SJSA1 (cell line): ENCODE measurements at regions not wholly inside any gene's neighbourhood (a gene's known extent, or its start where the extent isn't known, plus 50 kb on each side); places are given as distances from the start of the nearest gene placed in this dataset.
"Not testable (repeated sequence)": the region's sequence is repeated elsewhere in the genome, so short reads cannot be mapped to it uniquely, and the experiment has no call there.

Experiments
- DNase-seq, 2 experiments: peaks; one replicate each; pipeline ENCODE4 v3.0.0-alpha.2; 2015 to 2020; ENCODE audit warnings: low spot score in 2 of 2, low read depth in 1 of 2
- H3K27ac ChIP-seq: fragments of 250-450 bp; sonication (Bioruptor Pico); 2 replicates; pipeline ENCODE4 v1.5.1; 2020; ENCODE audit warnings: mild to moderate bottlenecking, moderate library complexity
- H3K27me3 ChIP-seq: fragments of 250-450 bp; sonication (Bioruptor Pico); replicated peaks from 2 replicates; pipeline ENCODE4 v1.5.1; 2020; ENCODE audit warnings: mild to moderate bottlenecking, moderate library complexity
- H3K36me3 ChIP-seq: fragments of 250-450 bp; sonication (Bioruptor Pico); 2 replicates; pipeline ENCODE4 v1.5.1; 2020; ENCODE audit warnings: mild to moderate bottlenecking
- H3K4me1 ChIP-seq: fragments of 250-450 bp; sonication (Bioruptor Pico); replicated peaks from 2 replicates; pipeline ENCODE4 v1.6.1; 2021; ENCODE audit warnings: mild to moderate bottlenecking
- H3K4me3 ChIP-seq: fragments of 250-450 bp; sonication (Bioruptor Pico); 2 replicates; pipeline ENCODE4 v1.5.1; 2020; ENCODE audit warnings: mild to moderate bottlenecking
- H3K9me3 ChIP-seq: fragments of 250-450 bp; sonication (Bioruptor Pico); replicated peaks from 2 replicates; pipeline ENCODE4 v1.5.1; 2020; ENCODE audit warnings: mild to moderate bottlenecking

DNA sequence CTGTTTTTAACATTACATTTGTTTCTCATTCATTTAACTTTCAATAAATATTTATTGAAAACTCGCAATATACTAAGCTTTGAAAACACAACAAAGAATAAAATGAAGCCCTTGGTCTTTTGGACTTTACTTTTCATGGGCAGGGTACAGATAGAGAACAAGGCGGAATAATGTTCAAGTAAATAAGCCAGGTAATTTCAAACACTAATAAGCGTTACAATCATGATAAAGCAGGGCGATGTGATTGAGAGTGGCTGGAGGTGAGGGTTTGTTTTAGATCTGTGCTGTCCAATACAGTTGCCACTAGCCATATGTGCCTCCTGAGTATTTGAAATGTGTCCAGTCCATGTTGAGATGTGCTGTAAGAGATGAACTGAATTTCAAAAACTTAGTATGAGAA is 307.1 kb downstream of the ALDH8A1 start:
- peaks cover 19% of the 10 kb centered on the region for H3K4me1 ChIP-seq
- no peak for DNase-seq
- H3K36me3 ChIP-seq: no peaks in the 10 kb centered on the region
- no peaks in the 10 kb centered on the region for H3K27me3 ChIP-seq
- H3K4me3 ChIP-seq: no peak overlapping the region
- H3K9me3 ChIP-seq: no peaks in the 10 kb centered on the region
- no peak overlapping the region for H3K27ac ChIP-seq

DNA sequence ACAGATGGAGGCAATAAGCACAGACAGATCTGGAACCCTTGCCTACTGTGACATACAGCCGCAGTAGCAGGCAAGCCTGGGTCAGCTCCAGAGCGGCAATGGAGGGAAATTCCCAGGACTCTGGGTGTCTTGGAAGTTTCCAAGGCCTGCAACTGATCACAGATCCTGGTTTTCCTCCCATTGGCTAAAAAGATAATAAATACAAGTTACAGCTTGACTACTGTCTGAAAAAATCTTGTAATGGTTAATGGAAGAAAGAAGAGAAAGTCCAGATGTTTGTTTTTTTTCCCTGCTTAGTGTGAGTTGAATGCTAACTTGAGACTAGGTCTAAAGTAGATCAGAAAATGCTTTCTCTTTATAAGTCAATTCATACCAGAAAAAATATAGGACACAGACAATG is 307.6 kb downstream of the ALDH8A1 start:
- no peaks in the 10 kb centered on the region for H3K27me3 ChIP-seq
- no peak overlapping the region for H3K4me3 ChIP-seq
- peaks cover 19% of the 10 kb centered on the region for H3K4me1 ChIP-seq
- H3K27ac ChIP-seq: no peak overlapping the region
- DNase-seq: peak in 1 of 2 experiments; percentile 13
- no peaks in the 10 kb centered on the region for H3K9me3 ChIP-seq
- no peaks in the 10 kb centered on the region for H3K36me3 ChIP-seq

DNA sequence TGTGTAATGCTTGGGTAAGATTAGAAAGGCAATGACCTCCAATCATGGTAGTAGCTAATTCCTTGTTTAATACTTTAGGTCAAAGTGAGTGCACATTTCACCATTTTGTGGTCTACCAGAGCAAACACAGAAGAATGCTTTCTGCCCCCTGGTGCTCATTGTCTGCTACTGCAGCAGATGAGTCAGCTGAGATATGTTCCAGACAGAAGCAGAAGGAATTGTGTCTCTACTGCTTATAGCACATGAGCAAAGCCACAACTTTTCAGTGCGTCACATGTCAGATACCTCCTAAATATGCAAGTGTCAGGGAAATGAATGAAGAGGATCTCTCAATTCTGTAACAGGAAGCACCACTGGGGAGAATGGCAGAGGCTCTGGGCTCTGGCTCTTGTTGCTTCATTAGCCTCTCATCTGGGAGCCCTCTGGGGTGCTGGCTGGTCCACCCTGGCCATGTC is 308.9 kb downstream of the ALDH8A1 start:
- H3K9me3 ChIP-seq: no peaks in the 10 kb centered on the region
- peaks cover 19% of the 10 kb centered on the region for H3K4me1 ChIP-seq
- no peak overlapping the region for H3K27ac ChIP-seq
- peak; percentile 67 to 79 for DNase-seq
- H3K27me3 ChIP-seq: no peaks in the 10 kb centered on the region
- H3K4me3 ChIP-seq: no peak overlapping the region
- no peaks in the 10 kb centered on the region for H3K36me3 ChIP-seq

DNA sequence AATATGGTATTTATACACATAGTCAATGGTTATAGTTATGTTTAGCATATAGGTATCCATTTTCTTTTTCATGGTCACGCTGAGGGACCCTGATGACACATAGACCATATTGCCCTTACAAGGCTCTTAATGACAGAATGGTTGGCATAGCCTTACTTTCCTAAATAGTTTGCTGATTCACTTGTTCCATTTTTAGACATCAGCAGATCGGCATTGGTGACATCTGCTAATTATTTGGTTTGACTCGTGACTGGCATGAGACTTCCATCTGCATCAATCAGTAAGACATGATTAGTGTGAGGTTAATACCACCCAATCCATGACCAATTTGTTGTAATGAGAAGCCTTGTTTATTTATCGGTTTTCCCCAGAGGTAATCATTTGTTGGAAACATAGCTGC is 309.7 kb downstream of the ALDH8A1 start:
- Histone ChIP-seq H3K4me1 (peaks cover 19% of the 10 kb centered on the region), H3K27ac (no peak overlapping the region), H3K9me3 (no peaks in the 10 kb centered on the region), H3K27me3 (no peaks in the 10 kb centered on the region), H3K4me3 (no peak overlapping the region), H3K36me3 (no peaks in the 10 kb centered on the region)
- no peak for DNase-seq

DNA sequence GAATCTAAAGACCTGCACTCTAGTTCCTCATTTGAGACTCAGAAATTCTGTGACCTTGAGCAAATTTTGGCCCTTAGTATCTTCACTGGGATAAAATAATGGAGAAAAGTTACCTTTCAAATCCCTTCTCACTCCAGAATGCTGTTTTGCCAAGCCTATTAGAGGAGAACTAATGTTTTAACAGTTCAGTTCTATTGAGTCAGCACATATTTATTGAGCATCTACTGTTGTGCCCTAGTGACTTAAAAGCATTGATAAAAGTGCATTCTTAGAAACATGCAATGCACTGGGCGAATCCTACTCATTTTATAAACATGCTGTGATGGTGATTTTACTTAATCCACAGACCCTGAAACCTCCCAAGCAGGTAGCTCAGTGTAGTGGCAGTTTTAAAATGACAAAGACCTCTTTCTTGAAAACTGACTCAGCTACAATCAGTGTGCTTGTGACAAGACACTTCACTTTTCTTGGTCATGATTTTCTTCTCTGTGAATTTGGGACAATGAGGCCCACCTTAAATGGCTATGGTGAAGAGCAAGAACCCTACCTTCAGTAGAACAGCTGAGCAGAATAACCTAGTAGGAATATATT is 312.0 kb downstream of the ALDH8A1 start:
- no peak for DNase-seq
- Histone ChIP-seq H3K27me3 (no peaks in the 10 kb centered on the region), H3K4me3 (no peak overlapping the region), H3K4me1 (peaks cover 19% of the 10 kb centered on the region), H3K9me3 (no peaks in the 10 kb centered on the region), H3K36me3 (no peaks in the 10 kb centered on the region), H3K27ac (no peak overlapping the region)

DNA sequence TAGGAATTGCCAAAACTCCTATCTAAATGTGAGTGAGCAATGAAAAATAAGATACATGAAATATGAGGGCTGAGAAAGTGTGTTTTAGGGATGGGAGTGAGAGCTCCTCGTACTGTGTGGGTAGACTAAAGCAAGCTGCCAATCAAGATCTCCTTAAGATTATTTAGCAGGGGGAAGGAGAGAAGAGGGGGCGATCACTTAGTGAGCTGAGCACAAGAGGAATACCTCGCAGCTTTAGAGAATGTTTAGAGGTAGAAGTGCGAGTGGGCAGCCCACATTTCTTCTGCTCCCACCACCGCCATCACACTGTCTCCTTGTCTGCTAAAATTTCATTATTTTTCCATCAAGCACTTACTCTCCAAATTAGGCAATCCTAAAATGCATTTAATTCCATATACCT is 312.6 kb downstream of the ALDH8A1 start:
- Histone ChIP-seq H3K27me3 (no peaks in the 10 kb centered on the region), H3K36me3 (no peaks in the 10 kb centered on the region), H3K27ac (no peak overlapping the region), H3K9me3 (no peaks in the 10 kb centered on the region), H3K4me3 (no peak overlapping the region), H3K4me1 (peaks cover 15% of the 10 kb centered on the region)
- no peak for DNase-seq

DNA sequence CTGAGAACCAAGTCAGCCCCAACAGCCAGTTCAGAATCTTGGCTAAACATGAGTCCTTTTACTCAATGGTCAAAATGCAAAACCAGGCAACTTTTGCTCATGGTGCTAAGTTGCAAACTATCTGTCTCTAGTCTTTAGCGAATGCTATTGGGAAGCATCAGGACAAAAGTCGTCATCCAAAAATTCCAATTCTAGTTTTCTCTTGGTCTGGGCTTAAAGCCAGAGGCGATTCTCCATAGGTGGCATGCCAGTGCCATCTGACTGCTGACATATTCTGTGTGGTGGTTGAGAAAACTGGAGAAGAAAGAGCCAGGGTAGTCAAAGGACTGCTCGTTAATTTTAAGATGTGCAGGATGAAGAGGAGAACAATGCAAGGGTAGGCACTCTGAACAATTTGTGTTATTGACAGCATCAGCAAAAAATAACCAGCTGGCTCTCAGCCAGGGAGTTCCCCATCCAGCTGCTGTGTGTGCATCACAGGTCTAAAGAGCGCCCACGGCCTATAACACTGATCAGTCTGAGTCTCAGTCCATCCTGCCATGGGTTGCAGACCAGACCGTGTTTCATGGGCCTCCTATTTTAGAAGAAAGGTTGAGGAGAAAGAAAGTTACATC is 313.6 kb downstream of the ALDH8A1 start:
- peaks cover 8% of the 10 kb centered on the region for H3K4me1 ChIP-seq
- DNase-seq: no peak
- no peaks in the 10 kb centered on the region for H3K9me3 ChIP-seq
- H3K27ac ChIP-seq: no peak overlapping the region
- H3K36me3 ChIP-seq: no peaks in the 10 kb centered on the region
- H3K27me3 ChIP-seq: no peaks in the 10 kb centered on the region
- H3K4me3 ChIP-seq: no peak overlapping the region

DNA sequence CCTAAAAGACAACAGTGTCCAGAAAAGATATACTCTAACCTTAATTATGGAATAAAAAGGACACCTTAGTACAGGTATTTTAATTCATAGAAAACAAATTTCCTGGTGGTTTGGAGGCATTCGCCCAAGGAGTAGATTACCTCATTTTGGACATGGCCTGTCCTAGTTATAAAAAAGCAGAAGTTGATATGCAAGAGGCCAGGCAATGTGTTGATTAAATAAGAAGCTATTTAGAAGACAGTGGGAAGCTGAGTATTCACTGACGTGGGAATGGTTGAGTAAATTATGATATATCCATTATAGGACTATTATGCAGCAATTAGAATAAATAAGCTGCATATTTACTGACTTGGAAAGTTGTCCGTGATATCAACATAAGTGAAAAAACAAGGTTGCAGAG is 314.9 kb downstream of the ALDH8A1 start:
- no peak overlapping the region for H3K27ac ChIP-seq
- H3K4me3 ChIP-seq: no peak overlapping the region
- no peaks in the 10 kb centered on the region for H3K9me3 ChIP-seq
- H3K4me1 ChIP-seq: no peaks in the 10 kb centered on the region
- no peaks in the 10 kb centered on the region for H3K36me3 ChIP-seq
- no peaks in the 10 kb centered on the region for H3K27me3 ChIP-seq
- no peak for DNase-seq

DNA sequence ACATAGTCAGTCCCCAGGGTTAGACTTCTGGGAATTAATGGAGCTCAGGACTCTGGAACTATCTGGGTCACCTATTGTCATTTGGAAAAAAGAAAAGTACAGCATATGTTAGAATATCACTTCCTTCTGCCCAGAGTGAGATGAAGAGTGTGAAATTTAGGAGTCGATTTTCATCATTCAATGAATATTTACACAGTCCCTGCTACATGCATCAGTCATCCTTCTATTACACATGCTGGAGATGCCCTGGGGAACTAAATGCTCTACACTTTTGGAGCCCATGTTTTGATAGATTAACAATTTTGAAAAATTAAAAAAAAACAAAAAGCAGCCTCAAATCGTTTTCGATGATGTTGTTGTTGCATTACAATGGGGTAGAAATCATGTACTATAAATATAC is 315.4 kb downstream of the ALDH8A1 start:
- Histone ChIP-seq H3K36me3 (no peaks in the 10 kb centered on the region), H3K27ac (no peak overlapping the region), H3K27me3 (no peaks in the 10 kb centered on the region), H3K9me3 (no peaks in the 10 kb centered on the region), H3K4me1 (no peaks in the 10 kb centered on the region), H3K4me3 (no peak overlapping the region)
- no peak for DNase-seq

DNA sequence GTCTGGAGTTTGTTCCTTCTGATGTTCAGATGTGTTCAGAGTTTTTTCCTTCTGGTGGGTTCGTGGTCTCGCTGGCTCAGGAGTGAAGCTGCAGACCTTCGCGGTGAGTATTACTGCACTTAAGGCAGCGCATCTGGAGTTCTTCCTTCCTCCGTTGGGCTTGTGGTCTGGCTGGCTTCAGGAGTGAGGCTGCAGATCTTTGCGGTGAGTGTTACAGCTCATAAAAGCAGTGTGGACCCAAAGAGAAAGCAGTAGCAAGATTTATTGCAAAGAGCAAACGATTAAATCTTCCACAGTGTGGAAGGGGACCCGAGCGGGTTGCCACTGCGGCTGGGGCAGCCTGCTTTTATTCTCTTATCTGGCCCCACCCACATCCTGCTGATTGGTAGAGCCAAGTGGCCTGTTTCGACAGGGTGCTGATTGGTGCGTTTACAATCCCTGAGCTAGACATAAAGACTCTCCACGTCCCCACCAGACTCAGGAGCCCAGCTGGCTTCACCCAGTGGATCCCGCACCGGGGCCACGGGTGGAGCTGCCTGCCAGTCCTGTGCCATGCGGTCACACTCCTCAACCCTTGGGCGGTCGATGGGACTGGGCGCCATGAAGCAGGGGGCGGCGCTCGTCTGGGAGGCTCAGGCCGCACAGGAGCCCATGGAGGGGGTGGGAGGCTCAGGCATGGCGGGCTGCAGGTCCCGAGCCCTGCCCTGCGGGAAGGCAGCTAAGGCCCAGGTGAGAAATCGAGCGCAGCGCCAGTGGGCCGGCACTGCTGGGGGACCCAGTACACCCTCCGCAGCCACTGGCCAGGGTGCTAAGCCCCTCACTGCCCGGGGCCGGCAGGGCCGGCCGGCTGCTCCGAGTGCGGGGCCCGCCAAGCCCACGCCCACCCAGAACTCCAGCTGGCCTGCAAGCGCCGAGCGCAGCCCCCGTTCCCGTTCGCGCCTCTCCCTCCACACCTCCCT is 315.3 kb upstream of the SGK1 start:
- H3K4me3 ChIP-seq, H3K4me1 ChIP-seq, DNase-seq: not testable (repeated sequence)

DNA sequence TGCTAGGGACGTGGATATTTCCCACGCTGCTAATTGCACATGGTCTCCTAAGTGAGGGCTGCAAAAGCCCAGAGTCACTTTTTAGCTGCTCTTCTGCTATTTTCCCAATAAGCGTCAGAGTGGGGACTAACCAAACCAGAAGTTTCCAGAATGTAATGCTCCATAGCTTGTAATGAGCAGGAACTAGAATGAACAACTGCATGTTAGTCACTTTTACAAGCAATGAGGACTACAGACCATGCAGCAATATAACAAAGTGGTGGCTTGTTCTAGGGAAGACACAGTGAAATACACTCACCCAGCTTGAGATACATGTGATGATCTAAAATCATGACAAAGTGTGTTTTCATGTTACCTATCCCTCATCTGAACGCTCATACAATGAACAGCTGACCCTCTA is 314.1 kb upstream of the SGK1 start:
- H3K27me3 ChIP-seq: no peaks in the 10 kb centered on the region
- no peaks in the 10 kb centered on the region for H3K36me3 ChIP-seq
- H3K27ac ChIP-seq: no peak overlapping the region
- DNase-seq: no peak
- H3K4me3 ChIP-seq: no peak overlapping the region
- no peaks in the 10 kb centered on the region for H3K9me3 ChIP-seq
- no peaks in the 10 kb centered on the region for H3K4me1 ChIP-seq

More for the DNA sequence above, 315.3 kb upstream of the SGK1 start:
- not testable (repeated sequence) for H3K9me3 ChIP-seq, H3K27me3 ChIP-seq, H3K27ac ChIP-seq, H3K36me3 ChIP-seq

DNA sequence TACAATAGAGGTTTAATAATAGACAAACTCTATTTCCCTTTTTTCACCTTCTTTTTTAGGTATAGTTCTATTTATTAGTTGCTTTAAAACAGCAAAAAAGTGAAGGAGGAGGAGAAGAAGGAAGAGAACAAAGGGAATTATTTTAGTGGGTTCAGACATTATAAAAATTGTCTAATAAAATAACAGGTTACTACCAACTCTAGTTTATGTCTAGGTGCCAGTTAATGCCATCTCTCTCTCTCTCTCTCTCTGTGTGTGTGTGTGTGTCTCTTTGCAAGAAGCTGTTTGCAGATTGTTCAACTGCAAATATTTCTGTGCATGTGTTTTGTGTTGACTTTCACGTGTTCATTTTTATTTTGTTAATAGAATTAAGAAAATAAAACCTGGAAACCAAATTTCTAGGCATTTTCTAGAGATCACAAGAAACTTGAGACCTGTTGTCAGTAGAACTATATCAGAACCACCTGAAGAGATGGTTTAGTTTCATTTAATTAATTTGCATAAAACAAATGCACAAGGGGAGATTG is 313.5 kb upstream of the SGK1 start:
- H3K27me3 ChIP-seq: no peaks in the 10 kb centered on the region
- no peaks in the 10 kb centered on the region for H3K4me1 ChIP-seq
- H3K9me3 ChIP-seq: no peaks in the 10 kb centered on the region
- no peak for DNase-seq
- H3K27ac ChIP-seq: no peak overlapping the region
- H3K36me3 ChIP-seq: no peaks in the 10 kb centered on the region
- no peak overlapping the region for H3K4me3 ChIP-seq

DNA sequence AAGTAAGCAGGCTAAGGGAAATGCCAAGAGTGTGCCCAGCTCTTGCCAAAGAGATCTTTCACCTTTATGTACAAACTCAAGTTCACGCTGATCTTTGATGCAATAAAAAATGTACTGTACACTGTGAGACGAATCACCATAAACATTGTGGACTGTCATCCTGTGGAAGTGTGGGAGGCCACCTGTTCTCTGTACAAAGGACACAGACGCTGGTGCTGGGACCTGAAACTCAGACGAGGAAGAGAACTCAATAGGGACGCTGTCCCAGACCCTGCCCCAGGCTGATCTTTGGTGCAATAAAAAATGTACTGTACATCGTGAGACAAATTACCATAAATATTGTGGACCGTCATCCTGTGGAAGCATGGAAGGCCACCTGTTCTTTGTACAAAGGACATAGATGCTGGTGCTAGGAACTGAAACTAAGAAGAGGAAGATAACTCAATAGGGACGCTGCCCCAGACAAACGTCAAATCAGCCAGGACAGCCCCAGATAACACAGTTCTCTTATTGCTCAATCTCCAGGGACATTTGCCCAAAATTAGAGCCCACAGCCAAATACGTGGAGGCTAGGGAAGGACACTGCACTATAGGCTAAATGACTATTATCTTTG is 312.7 kb upstream of the SGK1 start:
- Histone ChIP-seq H3K27me3 (no peaks in the 10 kb centered on the region), H3K4me1 (no peaks in the 10 kb centered on the region), H3K4me3 (no peak overlapping the region), H3K27ac (no peak overlapping the region), H3K36me3 (no peaks in the 10 kb centered on the region), H3K9me3 (no peaks in the 10 kb centered on the region)
- no peak for DNase-seq
